Fibroblast of skin of left quadriceps (primary cell): ENCODE measurements at regions not wholly inside any gene's neighbourhood (a gene's known extent, or its start where the extent isn't known, plus 50 kb on each side); places are given as distances from the start of the nearest gene placed in this dataset.
"Not testable (repeated sequence)": the region's sequence is repeated elsewhere in the genome, so short reads cannot be mapped to it uniquely, and the experiment has no call there.

Source experiments
- DNase-seq, 2 experiments: peaks; one replicate each; pipeline ENCODE4 v3.0.0-alpha.2; 2013; ENCODE audit warnings: low read depth in 2 of 2

DNA sequence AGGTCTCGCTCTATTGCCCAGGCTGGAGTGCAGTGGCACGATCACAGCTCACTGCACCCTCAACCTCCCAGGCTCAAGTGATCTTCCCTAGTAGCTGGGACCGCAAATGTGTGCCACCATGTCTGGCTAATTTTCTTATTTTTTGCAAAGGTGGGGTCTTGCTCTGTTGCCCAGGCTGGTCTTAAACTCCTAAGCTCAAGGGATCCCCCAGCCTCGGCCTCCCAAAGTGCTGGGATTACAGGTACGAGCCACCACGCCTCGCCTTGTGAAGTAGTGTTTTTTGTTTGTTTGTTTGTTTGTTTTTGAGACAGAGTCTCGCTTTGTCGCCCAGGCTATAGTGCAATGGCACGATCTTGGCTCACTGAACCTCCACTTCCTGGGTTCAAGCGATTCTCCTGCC is 125.5 kb downstream of the HAUS1 start:
- not testable (repeated sequence) for DNase-seq

DNA sequence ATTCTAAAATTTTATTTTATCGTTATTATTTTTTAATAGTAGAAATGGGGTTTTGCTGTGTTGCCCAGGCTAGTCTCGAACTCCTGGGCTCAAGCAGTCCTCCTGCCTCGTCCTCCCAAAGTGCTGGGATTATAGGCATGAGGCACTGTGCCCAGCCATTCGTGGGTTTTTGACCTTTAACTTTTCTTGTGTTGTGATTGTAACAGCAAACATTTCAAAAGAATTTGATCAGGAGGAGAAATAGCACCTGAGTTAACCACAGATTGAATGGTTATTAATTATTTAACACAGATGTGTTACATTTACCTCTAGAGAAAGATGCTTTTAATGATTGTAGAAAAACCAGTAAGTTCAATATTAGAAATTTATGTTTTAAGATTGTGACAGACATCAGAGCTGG is 132.0 kb downstream of the HAUS1 start:
- DNase-seq, result no peak

- DNase-seq, result no peak
These were observed 133.7 kb downstream of the HAUS1 start for GRCh38 chr18:46237891-46238290.

DNA sequence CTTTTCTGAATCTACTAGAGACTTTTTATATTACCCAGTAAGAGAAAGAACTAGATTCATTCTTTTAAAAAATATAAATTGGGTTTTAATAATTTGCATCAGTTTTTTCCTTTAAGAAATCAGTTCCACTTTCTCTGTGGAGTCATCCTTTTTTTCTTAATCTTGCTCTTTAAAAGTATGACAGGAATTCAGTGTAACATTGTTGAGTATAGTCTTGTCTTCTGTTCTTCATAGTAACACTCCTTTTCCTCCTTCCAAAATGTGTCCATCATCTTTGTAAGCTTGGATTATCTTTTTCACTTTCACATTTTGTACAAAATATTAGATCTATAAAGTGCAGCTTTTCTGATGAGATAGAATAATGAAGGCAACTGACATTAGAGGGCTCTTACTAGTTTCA is 135.4 kb downstream of the HAUS1 start:
- DNase-seq, result no peak

GRCh38 chr18:46239998-46240397 is 135.8 kb downstream of the HAUS1 start:
- DNase-seq, result no peak

DNA sequence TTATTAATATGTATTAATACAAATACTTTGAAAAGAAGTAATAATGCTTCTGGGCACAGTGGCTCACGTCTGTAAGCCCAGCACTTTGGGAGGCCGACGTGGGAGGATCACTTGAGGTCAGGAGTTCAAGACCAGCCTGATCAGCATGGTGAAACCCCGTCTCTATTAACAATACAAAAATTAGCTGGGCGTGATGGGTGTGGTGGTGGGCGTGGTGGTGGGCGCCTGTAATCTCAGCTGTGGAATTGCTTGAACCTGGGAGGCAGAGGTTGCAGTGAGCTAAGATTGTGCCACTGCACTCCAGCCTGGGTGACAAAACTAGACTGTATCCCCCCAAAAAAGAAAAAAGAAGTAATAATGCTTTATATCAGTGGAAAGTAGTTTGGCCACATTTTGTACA is 137.2 kb downstream of the HAUS1 start:
- DNase-seq, result not testable (repeated sequence)

- DNase-seq, result no peak
These were observed 138.0 kb downstream of the HAUS1 start for GRCh38 chr18:46242183-46242582.

DNA sequence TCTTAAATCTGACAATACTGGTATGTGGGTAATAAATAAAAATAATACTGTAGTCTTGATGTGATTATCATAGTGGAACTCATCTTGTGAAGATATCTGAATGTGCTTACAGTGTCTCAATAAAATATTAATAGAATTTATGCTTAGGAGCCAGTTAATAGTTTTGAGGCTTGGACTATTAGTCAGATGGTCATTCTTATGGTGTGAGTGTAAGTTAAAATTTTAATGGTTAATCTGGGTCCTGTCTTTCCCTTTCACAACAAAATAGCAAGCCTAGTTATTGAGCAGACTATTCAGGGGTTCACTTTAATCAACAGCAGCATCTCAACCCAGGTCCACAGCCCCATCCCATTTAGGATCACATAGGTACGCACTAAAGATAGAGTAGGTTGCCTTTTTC is 138.9 kb downstream of the HAUS1 start:
- DNase-seq, result no peak

GRCh38 chr18:46243673-46244072 is 139.5 kb downstream of the HAUS1 start:
- no peak for DNase-seq

DNA sequence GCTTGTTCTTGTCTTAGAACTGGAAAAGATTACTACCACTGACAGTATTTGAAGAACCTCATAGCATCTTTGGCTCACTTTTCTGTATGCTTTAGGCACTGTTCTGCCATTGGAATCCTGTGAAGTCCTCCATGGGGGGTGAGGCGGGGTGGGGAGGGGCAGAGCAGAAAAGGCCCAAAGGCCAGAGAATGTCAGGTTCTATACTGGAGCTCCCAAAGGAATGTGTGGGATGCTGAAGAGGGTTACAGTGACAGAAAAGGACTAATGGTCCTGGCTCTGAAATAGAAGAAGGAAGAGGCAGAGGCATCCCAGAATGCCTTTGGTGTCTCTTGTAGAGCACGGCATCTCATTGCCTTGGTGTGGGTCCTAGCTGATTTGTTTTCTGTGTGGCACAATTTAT is 141.9 kb downstream of the HAUS1 start:
- DNase-seq, result no peak

GRCh38 chr18:46247942-46248341 is 143.8 kb downstream of the HAUS1 start:
- no peak for DNase-seq

DNA sequence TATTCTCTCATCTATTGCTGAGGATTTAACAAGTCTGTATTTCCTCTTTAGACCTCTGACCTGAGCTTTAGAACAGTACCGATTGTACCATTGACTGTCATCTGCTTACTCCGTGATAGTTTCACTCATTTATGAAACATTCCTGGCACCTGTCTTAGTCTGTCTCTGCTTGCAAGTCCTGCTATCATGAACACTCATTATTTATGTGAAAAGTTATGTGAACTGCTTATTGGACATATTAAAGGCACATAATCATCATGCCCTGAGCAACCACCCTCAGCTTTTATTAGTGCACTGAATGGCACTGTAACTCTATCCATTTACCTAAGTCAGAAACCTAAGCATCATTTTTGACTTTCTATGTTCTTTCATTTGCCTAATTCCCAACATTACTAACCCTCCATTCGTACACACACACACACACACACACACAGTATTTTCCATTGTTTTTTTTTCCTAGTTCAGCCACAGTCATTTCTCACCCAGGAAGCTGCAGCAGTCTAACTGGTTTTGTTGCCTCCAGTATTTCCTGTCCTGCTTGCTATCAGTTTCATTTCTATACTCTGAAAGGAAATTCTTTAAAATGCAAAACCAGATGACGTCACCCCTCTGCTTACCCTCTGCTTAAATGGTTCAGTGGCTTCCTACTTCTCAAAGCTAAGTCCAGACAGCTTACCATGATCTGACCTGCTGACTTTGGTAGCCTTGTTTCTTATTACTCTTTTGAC is 146.1 kb downstream of the HAUS1 start:
- peak; percentile 55 to 56 for DNase-seq

DNA sequence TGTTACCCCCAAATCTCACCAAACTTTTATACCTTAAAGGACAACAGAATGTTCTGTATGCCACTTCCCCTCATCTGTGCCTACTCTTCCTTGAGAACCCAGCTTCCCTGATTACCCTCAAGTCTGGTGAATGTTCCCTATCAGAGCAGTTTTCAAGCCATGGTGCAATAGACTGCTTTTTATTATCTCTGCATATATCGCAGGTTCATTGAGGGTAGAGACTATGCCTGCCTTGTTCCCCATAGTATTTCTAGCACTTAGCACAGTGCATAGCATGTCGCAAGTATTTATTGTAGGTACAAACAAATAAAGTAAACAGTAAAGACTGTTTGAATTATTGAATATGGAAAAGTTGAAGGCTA is 146.6 kb downstream of the HAUS1 start:
- no peak for DNase-seq

GRCh38 chr18:46252759-46253158 is 148.6 kb downstream of the HAUS1 start:
- DNase-seq, result no peak

- no peak for DNase-seq
These were observed 149.3 kb downstream of the HAUS1 start for GRCh38 chr18:46253498-46253897.

- no peak for DNase-seq
These were observed 151.9 kb downstream of the HAUS1 start for GRCh38 chr18:46256078-46256477.

GRCh38 chr18:46257366-46257765 is 153.2 kb downstream of the HAUS1 start:
- no peak for DNase-seq

- peak; percentile 62 to 69 for DNase-seq
These were observed 156.1 kb downstream of the HAUS1 start for GRCh38 chr18:46260016-46260878.

DNA sequence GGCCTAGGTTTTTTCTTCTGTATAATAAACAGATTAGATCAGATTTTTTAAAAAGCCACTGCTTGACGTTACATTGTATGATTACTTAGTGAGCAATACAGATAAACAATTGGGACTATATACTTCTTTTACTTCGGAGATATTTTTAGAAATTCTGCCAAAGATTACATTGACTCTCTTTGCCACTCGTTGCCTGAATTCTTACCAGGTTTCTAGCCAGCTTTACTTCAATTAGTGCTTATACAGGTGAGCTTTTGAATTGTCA is 156.6 kb downstream of the HAUS1 start:
- no peak for DNase-seq

DNA sequence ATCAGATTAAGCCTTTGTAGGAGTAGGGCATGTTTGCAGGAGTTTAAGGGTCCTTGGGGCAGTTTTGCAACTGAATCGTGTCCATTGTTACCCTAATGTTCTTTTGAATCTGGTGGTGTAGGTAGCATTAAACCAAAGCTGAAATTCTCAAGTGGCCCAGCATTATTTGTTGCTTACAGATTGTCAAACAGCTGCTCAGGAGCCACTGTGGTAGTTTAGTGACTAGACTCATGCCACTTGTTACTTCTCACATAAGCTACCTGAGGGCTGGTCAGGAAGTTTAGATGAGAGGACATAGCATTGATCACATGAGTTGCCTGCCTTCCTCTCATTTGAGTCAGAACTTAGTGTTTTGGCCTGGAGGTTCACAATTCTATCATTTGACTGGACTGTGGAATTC is 157.6 kb downstream of the HAUS1 start:
- no peak for DNase-seq

GRCh38 chr18:46262856-46263255 is 158.7 kb downstream of the HAUS1 start:
- DNase-seq, result no peak

DNA sequence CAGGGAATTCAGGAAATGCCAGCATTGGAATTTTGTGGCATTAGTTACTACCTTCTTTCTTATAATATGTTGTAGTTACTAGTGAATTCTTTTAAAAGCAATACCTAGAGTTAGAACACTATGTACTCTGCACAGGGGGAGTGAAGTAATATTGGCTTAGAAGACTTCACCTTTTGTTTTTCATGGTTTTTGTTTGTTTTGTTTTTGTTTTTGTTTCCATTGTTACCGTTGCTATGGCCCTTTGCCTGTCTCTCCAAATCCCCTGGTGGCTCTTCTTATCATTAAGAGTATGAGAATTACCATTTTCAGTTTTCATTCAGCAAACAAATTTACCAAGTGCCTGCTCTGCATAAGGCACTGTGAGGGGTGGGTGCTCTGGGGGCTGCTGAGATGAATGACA is 160.1 kb downstream of the HAUS1 start:
- DNase-seq, result no peak
